NCI-H345 treated with DMSO at 0.1 percent for 48 hours (cell line): ENCODE measurements at regions not wholly inside any gene's neighbourhood (a gene's known extent, or its start where the extent isn't known, plus 50 kb on each side); places are given as distances from the start of the nearest gene placed in this dataset.
"Not testable (repeated sequence)": the region's sequence is repeated elsewhere in the genome, so short reads cannot be mapped to it uniquely, and the experiment has no call there.

Experiments
- DNase-seq: peaks from one replicate; lab custom pipeline; 2025; ENCODE audit not compliant: unreplicated experiment; lab: John Stamatoyannopoulos, UW

DNA sequence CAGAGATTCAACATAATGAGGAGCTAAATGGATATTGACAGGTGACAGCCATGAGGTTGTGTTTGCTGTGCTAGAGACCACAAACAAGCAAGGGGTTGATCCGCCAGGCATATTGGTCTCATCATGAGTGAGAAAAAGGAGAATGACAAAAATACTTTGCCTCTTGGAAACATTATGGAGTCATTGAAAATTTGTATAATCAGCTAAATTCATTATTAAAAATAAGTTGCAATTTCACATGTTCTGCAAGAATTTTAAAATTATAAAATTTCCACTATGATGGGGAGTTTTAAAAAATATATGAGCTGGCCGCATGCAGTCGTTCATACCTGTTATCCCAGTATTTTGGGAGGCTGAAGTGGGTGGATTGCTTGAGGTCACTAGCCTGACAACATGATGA lies 912.3 kb upstream of the SLC35B3 start:
- no peak for DNase-seq

DNA sequence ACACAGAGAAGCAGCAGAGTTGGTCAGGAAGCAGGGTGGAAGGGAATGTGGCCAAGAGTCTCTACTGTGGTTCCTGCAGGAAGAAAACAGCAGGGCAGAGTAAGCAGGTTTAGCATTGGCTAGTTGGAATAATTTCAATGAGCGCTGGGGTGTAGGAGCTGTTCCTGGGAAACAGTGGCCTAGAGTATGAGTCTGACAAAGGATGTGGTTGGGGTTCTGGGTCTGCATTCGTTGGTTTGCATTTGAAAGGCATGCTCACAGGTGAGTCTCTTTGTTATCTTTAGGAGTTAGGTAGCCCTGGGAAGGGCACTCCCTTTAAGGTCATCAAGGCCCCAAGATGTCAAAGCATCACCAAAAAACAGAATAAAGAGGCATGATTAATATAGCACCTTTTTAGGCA lies 911.6 kb upstream of the SLC35B3 start:
- no peak for DNase-seq

DNA sequence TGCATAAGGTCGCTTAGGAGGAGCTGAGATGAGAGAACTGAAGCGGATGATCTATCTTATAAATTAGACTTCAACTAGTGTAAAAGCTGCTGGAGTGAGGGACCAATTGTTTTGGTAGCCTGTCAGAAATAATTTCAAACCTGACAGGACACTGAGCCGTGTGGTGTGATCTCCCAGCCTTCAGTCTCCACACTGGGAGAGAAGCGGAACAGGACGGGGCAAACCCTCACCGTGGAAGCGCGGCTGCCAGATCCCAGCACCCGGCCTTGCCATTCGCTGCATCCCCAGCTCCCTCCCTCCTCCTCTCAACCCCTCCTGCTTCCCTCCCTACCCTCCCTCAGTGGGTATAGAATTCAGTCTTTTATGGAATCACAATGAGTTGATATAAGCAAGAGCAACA lies 900.1 kb upstream of the SLC35B3 start:
- DNase-seq: no peak

DNA sequence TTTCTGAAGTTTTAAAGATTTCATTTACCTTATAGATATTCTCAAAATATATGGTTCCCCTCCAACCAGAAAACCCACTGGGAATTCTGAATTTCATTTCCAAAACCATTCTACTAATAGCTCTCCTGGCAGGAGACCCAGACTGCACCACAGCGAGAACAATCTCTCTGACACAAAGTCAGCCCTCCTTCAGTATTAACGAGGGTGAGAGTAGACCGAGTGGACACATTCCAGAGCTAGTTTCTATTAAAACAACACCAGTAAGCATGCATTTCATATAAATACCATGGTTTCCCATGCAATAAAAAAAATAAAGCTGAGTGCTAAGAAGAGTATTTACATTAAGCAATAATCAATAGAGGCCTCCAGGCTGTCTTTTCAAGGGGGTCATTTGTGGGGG lies 899.6 kb upstream of the SLC35B3 start:
- DNase-seq: no peak

DNA sequence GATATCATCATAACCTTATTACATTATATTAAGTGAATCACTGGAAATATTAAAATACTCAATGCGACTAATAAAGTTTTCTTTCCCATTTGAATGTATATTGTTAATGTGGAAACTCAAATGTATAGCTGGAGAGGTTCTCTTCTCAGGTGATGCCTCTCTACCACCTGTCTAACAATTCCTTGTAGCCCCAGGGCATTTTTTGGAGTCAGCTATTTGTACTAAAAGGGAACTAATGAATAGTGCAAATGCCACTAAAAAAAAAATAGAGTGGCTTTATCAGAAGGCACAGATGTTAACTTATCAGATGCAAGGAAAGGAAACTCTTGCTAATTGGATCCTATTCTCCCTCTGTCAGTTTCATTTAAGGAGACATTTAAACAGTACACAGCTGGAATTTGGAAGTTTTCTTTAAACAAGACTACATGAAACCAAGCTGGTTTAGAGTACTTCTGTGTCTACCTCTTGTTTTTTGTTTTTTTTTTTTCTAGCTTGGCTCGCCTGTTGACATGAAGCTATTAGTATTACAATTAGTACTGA lies 897.0 kb upstream of the SLC35B3 start:
- no peak for DNase-seq

DNA sequence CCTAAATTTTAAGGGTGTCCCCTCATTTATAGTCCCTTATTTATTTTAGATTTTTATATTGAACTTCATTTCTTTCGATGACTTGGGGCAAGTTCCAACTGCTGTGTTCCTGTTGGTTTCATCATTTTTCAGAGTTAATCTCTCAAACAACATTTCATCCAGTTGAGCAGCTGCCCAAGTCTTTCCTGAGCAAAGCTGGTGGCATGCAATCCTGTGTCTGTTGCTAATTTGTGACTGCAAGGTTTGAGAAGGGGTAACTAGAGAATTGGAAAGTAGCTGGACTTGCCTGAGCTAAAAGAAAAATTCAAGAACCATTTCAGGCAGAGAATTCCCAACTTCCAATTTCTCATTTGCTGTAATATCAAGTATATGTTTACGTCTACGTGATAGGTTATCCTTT lies 881.5 kb upstream of the SLC35B3 start:
- DNase-seq: no peak

DNA sequence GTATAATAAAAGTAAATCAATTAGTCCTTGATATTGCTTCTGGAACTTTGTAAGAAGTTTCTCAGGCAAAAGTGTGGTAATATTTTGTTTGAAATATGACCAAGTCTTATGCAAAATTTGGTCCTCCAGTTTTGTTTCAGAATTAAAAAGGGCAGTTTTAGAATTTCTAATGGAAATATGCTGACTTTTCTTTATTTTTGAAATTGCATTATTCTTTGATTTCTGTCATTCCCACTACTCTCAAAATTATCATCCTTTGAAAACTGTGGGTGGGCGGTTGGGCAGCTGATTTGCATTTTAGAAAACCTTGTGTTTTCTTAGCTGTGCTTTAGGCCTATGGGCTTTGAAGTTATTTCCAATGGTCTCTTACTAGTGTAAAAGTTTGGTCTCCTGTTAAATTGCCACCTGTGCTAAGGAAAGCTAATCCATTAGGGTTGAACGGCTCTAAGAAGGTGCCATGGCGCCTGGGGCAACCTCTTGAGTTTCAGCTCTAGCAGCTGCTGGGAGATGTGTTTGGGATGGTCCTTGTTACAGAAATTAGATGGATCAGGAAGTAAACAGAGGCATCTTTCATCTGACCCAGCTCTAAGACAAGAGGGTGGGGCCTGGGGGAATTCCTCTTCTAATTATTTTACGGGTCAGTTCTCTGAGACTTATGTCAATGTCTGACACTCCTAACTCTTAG lies 880.8 kb upstream of the SLC35B3 start:
- no peak for DNase-seq

DNA sequence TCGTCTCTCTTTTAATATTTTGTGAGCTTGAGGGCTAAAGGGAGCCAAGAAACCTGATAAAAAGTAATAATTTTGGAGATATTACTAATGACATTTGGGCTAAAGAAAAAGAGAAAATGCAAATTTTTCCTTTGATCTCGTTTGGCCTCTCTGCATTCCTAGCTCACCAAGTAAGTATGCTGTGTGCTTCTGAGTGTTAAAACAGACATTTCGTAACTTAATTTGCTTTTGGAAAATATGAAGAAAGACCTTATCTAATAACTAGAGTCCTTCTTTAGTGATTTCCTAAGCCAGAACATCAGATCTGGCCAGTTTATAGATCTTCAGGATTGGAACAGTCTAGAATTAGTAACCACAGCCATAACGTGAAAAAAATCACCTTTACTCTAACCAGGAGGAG lies 872.9 kb upstream of the SLC35B3 start:
- no peak for DNase-seq

DNA sequence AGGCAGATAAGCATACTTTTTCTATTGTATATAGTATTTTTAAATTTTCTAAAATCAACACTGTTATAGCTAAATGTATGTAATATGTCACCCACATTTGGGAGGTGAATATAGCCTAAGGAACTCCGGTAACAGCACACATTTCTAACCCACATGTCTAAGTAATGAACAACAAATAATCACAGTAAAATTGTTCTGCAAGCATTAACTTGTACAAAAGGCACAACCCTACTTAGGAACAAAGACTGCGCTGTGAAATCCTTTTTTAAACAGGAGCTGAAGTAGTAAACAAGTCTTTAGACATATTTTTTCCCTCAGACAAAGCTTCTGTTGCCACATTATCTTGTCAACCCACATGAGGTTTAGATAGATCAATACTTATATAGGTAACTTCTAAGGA lies 872.4 kb upstream of the SLC35B3 start:
- no peak for DNase-seq

DNA sequence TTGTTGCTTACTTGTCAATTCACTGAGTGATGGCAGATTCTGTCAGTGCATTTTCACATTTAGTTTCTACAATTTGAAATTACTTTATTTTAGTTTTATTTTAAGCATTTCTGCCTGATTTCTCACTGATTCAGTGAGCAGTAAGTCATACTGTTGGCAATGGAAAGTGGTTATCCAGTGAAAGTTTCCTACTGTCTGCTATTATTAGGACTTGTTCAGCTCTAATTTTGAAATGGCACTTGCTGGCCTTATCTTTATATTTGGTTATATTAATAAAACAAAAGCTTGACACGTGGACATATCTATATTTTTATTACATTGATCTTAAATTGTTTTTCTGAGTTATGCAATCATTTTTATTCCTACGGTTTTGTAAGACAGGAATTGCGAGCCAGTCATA lies 871.8 kb upstream of the SLC35B3 start:
- no peak for DNase-seq

DNA sequence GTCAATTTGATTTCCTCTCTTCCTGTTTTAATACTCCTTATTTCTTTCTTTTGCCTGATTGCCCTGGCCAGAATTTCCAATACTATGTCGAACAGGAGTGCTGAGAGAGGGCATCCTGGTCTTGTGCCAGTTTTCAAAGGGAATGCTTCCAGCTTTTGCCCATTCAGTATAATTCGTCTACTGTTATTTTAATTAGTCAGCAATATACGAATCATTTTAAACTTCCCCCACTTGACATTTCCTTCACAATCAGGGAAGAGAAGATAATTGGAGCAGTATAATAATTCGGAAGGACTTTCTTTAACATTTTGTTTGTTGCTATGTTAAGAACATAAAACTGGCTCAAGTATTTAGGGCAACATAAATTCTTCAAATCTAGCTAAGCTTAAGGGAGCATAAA lies 860.3 kb upstream of the SLC35B3 start:
- DNase-seq: no peak

DNA sequence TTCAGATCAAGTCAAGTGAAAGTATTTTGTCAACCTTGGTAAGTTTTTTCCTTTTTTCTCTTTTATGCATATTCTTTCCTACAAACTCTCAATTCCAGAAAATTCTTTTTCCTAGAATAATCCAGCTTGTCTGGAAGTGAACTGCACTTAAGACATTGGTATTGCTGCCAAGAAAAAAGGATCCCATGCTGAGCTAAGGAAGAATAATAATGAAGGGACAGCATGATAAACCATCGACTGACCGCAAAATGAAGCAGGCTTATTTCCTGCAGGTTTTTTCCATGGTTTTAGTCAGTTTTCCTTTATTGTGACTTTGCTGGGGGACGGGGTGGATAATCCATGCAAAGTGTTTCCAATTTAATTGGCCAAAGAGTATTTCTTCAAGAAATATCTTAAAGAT lies 857.6 kb upstream of the SLC35B3 start:
- no peak for DNase-seq

DNA sequence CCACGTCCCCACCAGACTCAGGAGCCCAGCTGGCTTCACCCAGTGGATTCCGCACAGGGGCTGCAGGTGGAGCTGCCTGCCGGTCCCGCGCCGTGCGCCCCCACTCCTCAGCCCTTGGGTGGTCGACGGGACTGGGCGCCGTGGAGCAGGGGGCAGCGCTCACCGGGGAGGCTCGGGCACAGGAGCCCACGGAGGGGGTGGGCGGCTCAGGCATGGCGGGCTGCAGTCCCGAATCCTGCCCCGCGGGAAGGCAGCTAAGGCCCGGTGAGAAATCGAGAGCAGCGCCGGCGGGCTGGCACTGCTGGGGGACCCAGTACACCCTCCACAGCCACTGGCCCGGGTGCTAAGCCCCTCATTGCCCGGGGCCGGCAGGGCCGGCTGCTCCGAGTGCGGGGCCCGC lies 855.0 kb upstream of the SLC35B3 start:
- not testable (repeated sequence) for DNase-seq

DNA sequence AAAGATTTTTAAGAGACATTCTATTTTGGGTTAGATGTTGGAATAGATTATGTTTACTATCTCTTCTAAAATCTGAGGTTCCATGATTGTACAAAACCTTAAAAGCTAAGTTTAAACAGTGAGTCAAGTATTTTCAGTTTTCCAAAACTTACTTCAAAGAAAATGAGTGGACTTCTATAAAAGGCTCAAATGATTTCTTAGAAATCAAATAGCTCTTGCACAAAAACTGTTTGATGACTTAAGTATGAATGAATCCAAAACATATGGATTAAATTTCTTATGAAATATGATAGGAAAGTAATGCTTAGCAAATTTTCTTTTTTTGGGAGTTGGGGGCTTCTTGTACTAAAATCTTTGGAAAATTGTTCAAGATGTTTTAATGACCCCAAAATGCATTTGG lies 837.3 kb upstream of the SLC35B3 start:
- DNase-seq: no peak

DNA sequence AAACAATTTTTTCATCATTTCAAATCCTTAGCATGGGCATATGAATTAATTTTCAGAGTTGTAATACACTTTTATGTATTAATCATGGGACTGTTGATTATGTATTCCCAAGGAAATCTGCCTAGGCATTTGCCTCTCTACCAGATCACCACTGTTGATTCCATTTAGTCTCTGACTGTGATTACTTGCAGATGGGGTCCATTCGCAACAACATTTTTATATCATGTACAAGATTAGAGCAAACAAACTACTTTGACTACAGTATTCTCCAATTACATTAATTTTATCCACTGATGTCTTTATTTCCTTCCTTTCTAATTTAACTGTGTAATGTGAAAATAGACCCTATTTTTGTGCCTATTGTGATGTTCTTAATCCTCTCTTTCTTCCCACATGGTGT lies 831.4 kb upstream of the SLC35B3 start:
- no peak for DNase-seq

DNA sequence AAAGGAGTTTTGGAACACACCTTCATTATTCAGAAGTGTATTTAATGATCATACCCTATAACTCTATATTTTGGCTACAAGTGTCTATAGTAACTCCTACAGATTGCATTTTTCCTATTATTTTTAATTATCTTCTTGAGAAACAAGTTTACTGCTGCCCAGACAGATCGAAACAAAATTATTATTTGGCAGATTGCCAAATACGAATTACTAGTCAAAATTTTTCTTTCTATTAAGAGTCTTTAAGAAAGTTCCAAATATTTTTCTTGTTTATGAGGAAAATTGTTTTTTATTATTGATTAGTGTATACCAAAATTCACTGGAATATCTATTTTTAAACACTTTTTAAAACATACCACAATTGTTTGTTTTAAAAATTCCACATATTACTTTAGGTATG lies 821.9 kb upstream of the SLC35B3 start:
- no peak for DNase-seq

DNA sequence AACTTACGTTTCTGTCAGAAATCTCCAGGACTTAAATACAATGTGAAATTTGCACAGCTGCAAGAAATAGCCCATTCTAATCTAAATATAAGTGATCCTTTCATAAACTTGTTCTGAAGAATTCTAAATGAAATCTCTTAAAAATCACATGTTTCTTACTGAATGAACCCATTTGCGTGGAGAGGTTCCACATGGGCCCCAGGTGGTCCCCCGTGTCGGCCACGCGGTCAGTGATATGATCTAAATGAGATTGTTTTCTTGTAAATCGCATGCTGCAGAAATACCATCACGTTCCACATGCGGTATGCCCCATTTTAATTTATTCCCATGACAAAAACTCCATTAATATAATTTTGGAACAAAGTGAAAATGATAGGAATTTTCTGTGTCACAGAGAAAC lies 818.9 kb upstream of the SLC35B3 start:
- no peak for DNase-seq

DNA sequence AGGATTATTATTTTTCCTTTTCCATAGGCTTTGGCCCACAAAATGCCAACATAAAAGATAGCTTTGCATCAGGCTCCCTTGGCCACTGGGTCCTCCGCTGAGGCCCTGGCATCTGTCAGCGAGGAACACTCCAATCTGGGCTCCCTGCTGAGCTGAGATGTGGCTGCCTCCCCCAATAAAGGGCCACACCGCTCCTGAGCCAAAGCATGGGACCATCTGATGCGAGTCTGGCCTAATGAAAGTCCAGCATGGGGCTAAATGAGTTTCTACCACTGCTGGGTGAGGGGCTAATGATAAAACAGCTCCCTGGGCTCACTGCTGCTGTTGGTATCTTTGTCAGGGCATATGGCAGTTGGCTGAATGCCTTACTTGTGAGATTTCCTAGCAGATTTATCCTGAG lies 817.5 kb upstream of the SLC35B3 start:
- no peak for DNase-seq

DNA sequence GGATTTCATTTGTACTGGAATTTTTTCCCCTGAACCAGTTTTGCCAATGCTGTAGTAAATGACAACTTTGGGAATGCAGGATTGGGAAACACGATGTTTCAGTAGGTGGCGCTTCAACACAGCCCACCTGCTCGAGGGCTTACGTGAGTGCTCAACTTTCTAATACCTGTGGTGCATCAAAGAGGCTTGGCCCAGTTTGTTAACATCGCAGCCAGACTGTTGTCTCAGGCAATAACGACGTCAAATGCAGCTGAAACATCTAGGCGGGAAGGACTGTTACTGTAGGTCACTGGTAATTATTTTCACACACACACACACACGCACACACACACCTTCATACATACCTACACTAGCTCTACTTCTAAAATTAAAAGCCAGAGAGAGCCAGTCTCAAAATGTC lies 815.5 kb upstream of the SLC35B3 start:
- DNase-seq: peak; percentile 45

DNA sequence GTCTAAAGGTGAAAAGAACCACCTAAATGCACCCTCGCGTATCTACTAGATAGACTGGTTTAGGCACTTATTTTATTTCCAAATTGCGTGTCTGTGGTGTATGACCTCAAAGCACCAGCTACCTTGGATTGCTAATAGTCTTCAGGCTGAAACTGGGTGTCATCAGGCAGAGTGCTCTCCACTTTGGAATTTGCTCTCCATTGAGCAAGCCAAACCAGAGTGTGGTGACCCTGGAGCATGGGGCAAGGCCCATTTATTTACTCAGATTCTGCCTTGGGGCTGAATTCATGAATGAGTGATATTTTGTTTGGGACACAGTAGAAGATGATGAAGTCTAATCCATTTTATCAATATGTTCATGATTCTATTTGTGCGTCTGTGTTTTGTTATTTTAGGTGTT lies 812.8 kb upstream of the SLC35B3 start:
- no peak for DNase-seq

DNA sequence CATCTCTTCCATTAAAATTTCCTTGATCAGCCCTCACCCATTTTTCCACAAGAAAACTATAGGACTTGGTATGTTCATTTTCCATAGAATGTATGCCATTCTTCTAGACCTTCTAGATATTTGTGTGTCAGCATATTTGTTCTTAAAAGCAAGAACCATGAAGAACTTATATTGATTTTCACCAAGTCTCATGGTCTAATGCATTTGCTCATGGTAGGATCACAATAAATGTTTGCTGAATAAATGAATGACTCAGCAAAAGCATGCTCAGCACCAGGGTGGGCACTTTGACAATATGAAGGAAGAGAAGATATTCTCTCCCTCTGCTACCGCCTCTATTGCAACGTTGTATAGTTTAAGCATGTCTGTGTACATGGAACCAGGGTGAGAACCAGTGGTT lies 805.5 kb upstream of the SLC35B3 start:
- no peak for DNase-seq

DNA sequence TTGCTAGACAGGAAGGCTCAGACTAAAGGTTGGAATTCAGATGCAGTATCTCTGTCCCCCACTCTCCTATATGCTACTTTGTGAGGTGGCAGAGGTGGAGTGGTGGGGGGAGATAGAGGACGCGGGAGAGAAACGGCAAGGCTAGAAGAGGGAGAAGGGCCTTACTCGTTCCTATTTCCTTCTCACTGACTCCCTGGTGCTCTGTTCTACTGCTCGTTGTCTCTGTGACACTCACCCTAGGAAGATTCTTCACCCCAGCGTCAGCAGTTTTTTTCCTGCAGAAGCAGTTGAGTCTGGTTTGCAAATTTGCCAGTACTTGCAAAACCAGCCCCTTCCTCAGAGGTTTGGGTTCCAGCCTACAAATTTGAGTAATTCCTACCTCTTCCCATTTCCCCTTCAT lies 801.1 kb upstream of the SLC35B3 start:
- DNase-seq: no peak

DNA sequence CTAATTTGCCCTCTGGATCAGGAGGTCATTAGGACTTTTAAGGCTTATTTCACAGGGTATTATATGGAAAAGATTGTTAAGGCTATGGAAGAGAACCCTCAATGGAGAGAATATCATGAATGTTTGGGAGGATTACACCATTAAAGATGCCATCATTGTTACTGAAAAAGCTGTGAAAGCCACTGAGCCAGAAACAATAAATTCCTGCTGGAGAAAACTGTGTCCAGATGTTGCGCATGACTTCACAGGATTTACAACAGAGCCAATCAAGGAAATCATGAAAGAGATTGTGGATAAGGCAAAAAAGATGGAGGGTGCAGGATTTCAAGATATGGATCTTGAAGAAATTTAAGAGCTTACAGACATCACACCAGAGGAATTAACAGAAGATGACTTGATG lies 798.3 kb upstream of the SLC35B3 start:
- DNase-seq: no peak
